Mesothelial cell of epicardium (in vitro differentiated cells): ENCODE measurements at regions not wholly inside any gene's neighbourhood (a gene's known extent, or its start where the extent isn't known, plus 50 kb on each side); places are given as distances from the start of the nearest gene placed in this dataset.

Experiments used
- DNase-seq, 2 experiments: peaks; one replicate each; pipeline ENCODE4 v3.0.0; 2021; ENCODE audit warnings: low spot score in 2 of 2; ENCODE audit not compliant: unreplicated experiment in 2 of 2
- H3K27ac Mint-ChIP-seq: 2 replicates; pipeline ENCODE4 v1.8.0; 2021; ENCODE audit warnings: mixed read lengths
- H3K27me3 Mint-ChIP-seq: 2 replicates; pipeline ENCODE4 v1.8.0; 2021; ENCODE audit warnings: low read depth, mixed read lengths
- H3K36me3 Mint-ChIP-seq: 2 replicates; pipeline ENCODE4 v1.8.0; 2021; ENCODE audit warnings: mixed read lengths
- H3K4me1 Mint-ChIP-seq: 2 replicates; pipeline ENCODE4 v1.8.0; 2021; ENCODE audit warnings: mixed read lengths
- H3K4me3 Mint-ChIP-seq: 2 replicates; pipeline ENCODE4 v1.8.0; 2021; ENCODE audit warnings: mild to moderate bottlenecking, moderate library complexity, mixed read lengths
- H3K9me3 Mint-ChIP-seq: 2 replicates; pipeline ENCODE4 v1.8.0; 2021; ENCODE audit warnings: mixed read lengths
- CTCF ChIP-seq: fragments of 200-600 bp; sonication (generic); IDR thresholded peaks from one replicate; pipeline ENCODE4 v1.5.0; 2021; ENCODE audit warnings: antibody characterized with exemption; ENCODE audit not compliant: unreplicated experiment

- no peak for DNase-seq
- Mint-ChIP-seq H3K36me3 (no peaks in the 10 kb centered on the region), H3K4me3 (no peak overlapping the region), H3K27me3 (no peaks in the 10 kb centered on the region), H3K9me3 (peaks cover 6% of the 10 kb centered on the region), H3K27ac (no peak overlapping the region), H3K4me1 (peaks cover 4% of the 10 kb centered on the region)
- TF ChIP-seq CTCF = no peak
Observed at GRCh38 chr15:77796046-77796729, 163.5 kb upstream of the LINGO1 start.

GRCh38 chr15:77795446-77795845, 162.7 kb upstream of the LINGO1 start:
- Mint-ChIP-seq H3K9me3 (peaks cover 1% of the 10 kb centered on the region), H3K36me3 (no peaks in the 10 kb centered on the region), H3K4me1 (peaks cover 4% of the 10 kb centered on the region), H3K27ac (no peak overlapping the region), H3K4me3 (no peak overlapping the region), H3K27me3 (no peaks in the 10 kb centered on the region)
- no peak for DNase-seq
- no peak for TF ChIP-seq CTCF

GRCh38 chr15:77791941-77792340, 159.2 kb upstream of the LINGO1 start:
- H3K36me3 Mint-ChIP-seq = no peaks in the 10 kb centered on the region
- H3K4me3 Mint-ChIP-seq = no peak overlapping the region
- TF ChIP-seq CTCF = no peak
- no peaks in the 10 kb centered on the region for H3K9me3 Mint-ChIP-seq
- no peak overlapping the region for H3K27ac Mint-ChIP-seq
- H3K27me3 Mint-ChIP-seq = peaks cover 2% of the 10 kb centered on the region
- no peaks in the 10 kb centered on the region for H3K4me1 Mint-ChIP-seq
- DNase-seq = no peak

- H3K27ac Mint-ChIP-seq = no peak overlapping the region
- no peaks in the 10 kb centered on the region for H3K4me1 Mint-ChIP-seq
- TF ChIP-seq CTCF = no peak
- H3K36me3 Mint-ChIP-seq = no peaks in the 10 kb centered on the region
- H3K27me3 Mint-ChIP-seq = peaks cover 6% of the 10 kb centered on the region
- H3K4me3 Mint-ChIP-seq = no peak overlapping the region
- no peaks in the 10 kb centered on the region for H3K9me3 Mint-ChIP-seq
- no peak for DNase-seq
Observed at GRCh38 chr15:77790481-77790880, 157.8 kb upstream of the LINGO1 start.

- no peaks in the 10 kb centered on the region for H3K9me3 Mint-ChIP-seq
- DNase-seq = no peak
- H3K4me1 Mint-ChIP-seq = peaks cover 6% of the 10 kb centered on the region
- H3K27me3 Mint-ChIP-seq = peaks cover 6% of the 10 kb centered on the region
- H3K27ac Mint-ChIP-seq = no peak overlapping the region
- H3K4me3 Mint-ChIP-seq = no peak overlapping the region
- H3K36me3 Mint-ChIP-seq = no peaks in the 10 kb centered on the region
- no peak for TF ChIP-seq CTCF
Observed at GRCh38 chr15:77786956-77787355, 154.2 kb upstream of the LINGO1 start.
